ENCODE measurements at regions not wholly inside any gene's neighbourhood (a gene's known extent, or its start where the extent isn't known, plus 50 kb on each side); places are given as distances from the start of the nearest gene placed in this dataset.

GRCh38 chr10:8946451-8946850 is 892.0 kb downstream of the GATA3 start:
- DNase-seq = no peak

GRCh38 chr10:8950978-8951377 is 896.5 kb downstream of the GATA3 start:
- DNase-seq = no peak

GRCh38 chr10:8951440-8952089 is 897.1 kb downstream of the GATA3 start:
- no peak for DNase-seq

GRCh38 chr10:8956400-8956799 is 901.9 kb downstream of the GATA3 start:
- no peak for DNase-seq

GRCh38 chr10:8962249-8962648 is 907.8 kb downstream of the GATA3 start:
- no peak for DNase-seq

- peak; percentile 17 for DNase-seq
Observed at GRCh38 chr10:8967061-8967460, 912.6 kb downstream of the GATA3 start.

GRCh38 chr10:8969853-8970252 is 915.4 kb downstream of the GATA3 start:
- DNase-seq = no peak

- DNase-seq = no peak
Observed at GRCh38 chr10:8975535-8975934, 921.0 kb downstream of the GATA3 start.

- no peak for DNase-seq
Observed at GRCh38 chr10:8978100-8978499, 923.6 kb downstream of the GATA3 start.

GRCh38 chr10:8979976-8980375 is 925.5 kb downstream of the GATA3 start:
- no peak for DNase-seq

GRCh38 chr10:8981277-8981676 is 926.8 kb downstream of the GATA3 start:
- DNase-seq = no peak

- DNase-seq = no peak
Observed at GRCh38 chr10:8985651-8986050, 931.2 kb downstream of the GATA3 start.

- no peak for DNase-seq
Observed at GRCh38 chr10:8986975-8987374, 932.5 kb downstream of the GATA3 start.

GRCh38 chr10:8987712-8988111 is 933.2 kb downstream of the GATA3 start:
- DNase-seq = no peak

- no peak for DNase-seq
Observed at GRCh38 chr10:8990280-8990987, 935.9 kb downstream of the GATA3 start.

GRCh38 chr10:8992009-8992408 is 937.5 kb downstream of the GATA3 start:
- no peak for DNase-seq

GRCh38 chr10:8993864-8994263 is 939.4 kb downstream of the GATA3 start:
- no peak for DNase-seq

- DNase-seq = no peak
Observed at GRCh38 chr10:8998751-8999150, 944.3 kb downstream of the GATA3 start.

- DNase-seq = no peak
Observed at GRCh38 chr10:9003122-9003521, 948.6 kb downstream of the GATA3 start.

- no peak for DNase-seq
Observed at GRCh38 chr10:9004736-9005135, 950.2 kb downstream of the GATA3 start.

- DNase-seq = no peak
Observed at GRCh38 chr10:9009505-9009904, 955.0 kb downstream of the GATA3 start.

GRCh38 chr10:9010093-9010492 is 955.6 kb downstream of the GATA3 start:
- DNase-seq = no peak

GRCh38 chr10:9010931-9011670 is 956.6 kb downstream of the GATA3 start:
- DNase-seq = no peak

- DNase-seq = no peak
Observed at GRCh38 chr10:9012312-9012711, 957.8 kb downstream of the GATA3 start.
